HUES64 (cell line): ENCODE measurements at regions not wholly inside any gene's neighbourhood (a gene's known extent, or its start where the extent isn't known, plus 50 kb on each side); places are given as distances from the start of the nearest gene placed in this dataset.

Source experiments
- H3K27ac ChIP-seq: 2 replicates; pipeline ENCODE4 v1.7.0; 2013; ENCODE audit warnings: low read depth, low read length, inconsistent platforms
- H3K27me3 ChIP-seq: 2 replicates; pipeline ENCODE4 v1.6.1; 2013; ENCODE audit warnings: mild to moderate bottlenecking, low read length; ENCODE audit not compliant: insufficient read depth
- H3K36me3 ChIP-seq: 2 replicates; pipeline ENCODE4 v1.6.1; 2013; ENCODE audit warnings: mild to moderate bottlenecking, low read length; ENCODE audit not compliant: insufficient read depth
- H3K4me1 ChIP-seq: 2 replicates; pipeline ENCODE4 v1.6.1; 2013; ENCODE audit warnings: mild to moderate bottlenecking, low read length, moderate library complexity; ENCODE audit not compliant: insufficient read depth
- H3K4me3 ChIP-seq: 2 replicates; pipeline ENCODE4 v1.5.1; 2013; ENCODE audit warnings: mild to moderate bottlenecking, low read length, moderate library complexity
- H3K9ac ChIP-seq: 2 replicates; pipeline ENCODE4 v1.6.1; 2013; ENCODE audit warnings: mild to moderate bottlenecking, low read depth, low read length
- H3K9me3 ChIP-seq: 2 replicates; pipeline ENCODE4 v1.6.1; 2013; ENCODE audit warnings: low read depth, low read length; ENCODE audit not compliant: insufficient read depth
- WGBS: fragments of 150-250, 120-280 bp; methylation state at CpG from one replicate; pipeline ENCODE4 v1.1.7; 2013; ENCODE audit warnings: missing lambda C conversion rate; 5-methylcytosine and 5-hydroxymethylcytosine counted together

- H3K36me3 ChIP-seq, result no peaks in the 10 kb centered on the region
- H3K4me1 ChIP-seq, result peaks cover 19% of the 10 kb centered on the region
- no peak overlapping the region for H3K9ac ChIP-seq
- H3K9me3 ChIP-seq, result no peaks in the 10 kb centered on the region
- H3K27me3 ChIP-seq, result no peaks in the 10 kb centered on the region
- no peak overlapping the region for H3K27ac ChIP-seq
- WGBS, result 96% methylated on average over 1 of the region's 1 CpG
- no peak overlapping the region for H3K4me3 ChIP-seq
Observed at GRCh38 chr3:182397164-182397563, 396.1 kb upstream of the ATP11B start.

GRCh38 chr3:182399978-182400737 is 393.1 kb upstream of the ATP11B start:
- H3K4me3 ChIP-seq, result no peak overlapping the region
- 77% methylated on average over 10 of the region's 11 CpGs for WGBS
- H3K4me1 ChIP-seq, result peaks cover 12% of the 10 kb centered on the region
- H3K27me3 ChIP-seq, result no peaks in the 10 kb centered on the region
- no peak overlapping the region for H3K9ac ChIP-seq
- H3K27ac ChIP-seq, result peak overlapping the region; percentile 22; the same call in 1 of the 2 replicates
- H3K36me3 ChIP-seq, result no peaks in the 10 kb centered on the region
- no peaks in the 10 kb centered on the region for H3K9me3 ChIP-seq

DNA sequence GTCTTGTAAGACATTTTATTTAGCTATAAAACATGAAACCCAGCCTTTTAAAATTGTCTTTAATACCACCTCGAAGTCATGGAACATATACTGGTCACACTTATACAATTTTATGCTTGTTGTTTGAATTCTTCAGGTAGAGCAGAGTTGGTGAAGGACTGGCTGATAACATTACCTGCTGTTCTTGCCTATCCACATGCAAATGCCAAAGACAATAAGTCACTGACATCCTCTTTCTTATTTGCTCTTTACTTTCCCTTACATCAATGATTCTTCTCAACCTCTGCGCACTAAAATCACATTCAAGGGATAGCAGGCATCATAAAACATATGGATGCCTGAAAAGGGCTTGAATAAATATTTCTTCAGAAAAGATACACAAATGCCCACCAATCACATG is 392.5 kb upstream of the ATP11B start:
- Histone ChIP-seq H3K9me3 (no peaks in the 10 kb centered on the region), H3K27me3 (no peaks in the 10 kb centered on the region), H3K9ac (no peak overlapping the region), H3K36me3 (no peaks in the 10 kb centered on the region), H3K27ac (peak overlapping the region; percentile 22; the same call in 1 of the 2 replicates), H3K4me3 (no peak overlapping the region), H3K4me1 (peaks cover 18% of the 10 kb centered on the region)
- WGBS, result 43% methylated on average over 1 of the region's 2 CpGs

GRCh38 chr3:182404031-182404430 is 389.3 kb upstream of the ATP11B start:
- H3K36me3 ChIP-seq, result no peaks in the 10 kb centered on the region
- no peak overlapping the region for H3K27ac ChIP-seq
- no peak overlapping the region for H3K9ac ChIP-seq
- H3K4me3 ChIP-seq, result no peak overlapping the region
- no peaks in the 10 kb centered on the region for H3K9me3 ChIP-seq
- H3K4me1 ChIP-seq, result peaks cover 26% of the 10 kb centered on the region
- WGBS, result 85% methylated on average over 2 of the region's 2 CpGs
- no peaks in the 10 kb centered on the region for H3K27me3 ChIP-seq

GRCh38 chr3:182405759-182406158 is 387.5 kb upstream of the ATP11B start:
- Histone ChIP-seq H3K4me3 (no peak overlapping the region), H3K9ac (no peak overlapping the region), H3K9me3 (no peaks in the 10 kb centered on the region), H3K4me1 (peaks cover 14% of the 10 kb centered on the region), H3K36me3 (no peaks in the 10 kb centered on the region), H3K27me3 (no peaks in the 10 kb centered on the region), H3K27ac (no peak overlapping the region)
- 96% methylated on average over 2 of the region's 2 CpGs for WGBS

GRCh38 chr3:182406786-182407185 is 386.5 kb upstream of the ATP11B start:
- no peak overlapping the region for H3K9ac ChIP-seq
- H3K36me3 ChIP-seq, result no peaks in the 10 kb centered on the region
- no peaks in the 10 kb centered on the region for H3K9me3 ChIP-seq
- no peak overlapping the region for H3K4me3 ChIP-seq
- 96% methylated on average over 4 of the region's 4 CpGs for WGBS
- peaks cover 16% of the 10 kb centered on the region for H3K4me1 ChIP-seq
- no peaks in the 10 kb centered on the region for H3K27me3 ChIP-seq
- no peak overlapping the region for H3K27ac ChIP-seq

GRCh38 chr3:182410051-182410450 is 383.3 kb upstream of the ATP11B start:
- no peak overlapping the region for H3K4me3 ChIP-seq
- no peaks in the 10 kb centered on the region for H3K36me3 ChIP-seq
- H3K9ac ChIP-seq, result no peak overlapping the region
- 87% methylated on average over 4 of the region's 5 CpGs for WGBS
- H3K27ac ChIP-seq, result no peak overlapping the region
- no peaks in the 10 kb centered on the region for H3K9me3 ChIP-seq
- H3K27me3 ChIP-seq, result no peaks in the 10 kb centered on the region
- peaks cover 16% of the 10 kb centered on the region for H3K4me1 ChIP-seq

DNA sequence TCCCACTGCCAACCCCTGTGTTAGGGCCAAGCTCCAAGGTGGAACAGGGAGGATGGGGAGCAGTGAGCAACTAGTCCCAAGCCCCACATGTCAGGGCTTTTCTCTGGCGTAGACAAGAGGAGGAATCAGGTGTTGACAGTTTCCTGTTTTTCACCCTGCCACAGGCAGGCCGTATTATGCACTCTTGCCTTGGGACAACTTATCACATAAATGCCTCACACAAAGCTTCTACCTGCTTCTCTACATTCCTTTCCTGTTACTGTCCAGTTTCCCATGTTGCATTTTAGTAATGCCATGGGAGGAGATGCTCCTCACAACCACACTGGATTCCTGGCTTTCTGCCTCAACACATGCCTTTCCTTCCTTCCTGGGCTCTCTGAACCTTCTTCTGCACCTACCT is 381.2 kb upstream of the ATP11B start:
- H3K27ac ChIP-seq, result no peak overlapping the region
- no peak overlapping the region for H3K9ac ChIP-seq
- no peaks in the 10 kb centered on the region for H3K27me3 ChIP-seq
- H3K4me1 ChIP-seq, result peaks cover 3% of the 10 kb centered on the region; the same call in 1 of the 2 replicates
- H3K36me3 ChIP-seq, result no peaks in the 10 kb centered on the region
- H3K4me3 ChIP-seq, result no peak overlapping the region
- H3K9me3 ChIP-seq, result no peaks in the 10 kb centered on the region
- WGBS, result 92% methylated on average over 2 of the region's 2 CpGs

- WGBS, result 67% methylated on average over 1 of the region's 1 CpG
- Histone ChIP-seq H3K36me3 (no peaks in the 10 kb centered on the region), H3K27ac (no peak overlapping the region), H3K9me3 (no peaks in the 10 kb centered on the region), H3K9ac (no peak overlapping the region), H3K4me3 (no peak overlapping the region), H3K27me3 (no peaks in the 10 kb centered on the region), H3K4me1 (peaks cover 3% of the 10 kb centered on the region; the same call in 1 of the 2 replicates)
Observed at GRCh38 chr3:182413061-182413460, 380.2 kb upstream of the ATP11B start.

- H3K27me3 ChIP-seq, result no peaks in the 10 kb centered on the region
- H3K9me3 ChIP-seq, result no peaks in the 10 kb centered on the region
- H3K4me1 ChIP-seq, result peaks cover 3% of the 10 kb centered on the region; the same call in 1 of the 2 replicates
- H3K36me3 ChIP-seq, result no peaks in the 10 kb centered on the region
- 100% methylated on average over 1 of the region's 1 CpG for WGBS
- H3K27ac ChIP-seq, result no peak overlapping the region
- no peak overlapping the region for H3K4me3 ChIP-seq
- no peak overlapping the region for H3K9ac ChIP-seq
Observed at GRCh38 chr3:182413682-182414081, 379.6 kb upstream of the ATP11B start.

DNA sequence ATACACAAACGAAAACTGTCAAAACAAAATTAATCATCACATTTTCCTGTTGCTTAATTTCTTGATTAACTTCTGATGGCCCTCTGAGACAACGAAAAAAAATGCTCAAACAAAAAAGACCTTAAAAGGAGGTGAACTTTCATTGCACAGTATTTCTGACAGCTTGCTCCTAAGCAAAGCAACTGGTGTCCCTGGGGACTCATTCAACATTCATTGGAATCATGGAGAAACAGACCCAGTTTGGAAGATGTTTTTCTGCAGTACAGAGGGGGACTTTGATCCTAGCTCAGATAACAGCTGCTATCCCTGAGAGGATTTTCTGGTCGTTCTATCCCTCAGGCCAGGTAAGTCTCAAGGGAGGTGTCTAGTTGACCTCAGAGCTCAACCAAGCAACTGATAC is 378.7 kb upstream of the ATP11B start:
- peaks cover 3% of the 10 kb centered on the region; the same call in 1 of the 2 replicates for H3K4me1 ChIP-seq
- H3K4me3 ChIP-seq, result no peak overlapping the region
- no peaks in the 10 kb centered on the region for H3K9me3 ChIP-seq
- H3K9ac ChIP-seq, result no peak overlapping the region
- H3K27ac ChIP-seq, result no peak overlapping the region
- no peaks in the 10 kb centered on the region for H3K27me3 ChIP-seq
- 70% methylated on average over 3 of the region's 3 CpGs for WGBS
- no peaks in the 10 kb centered on the region for H3K36me3 ChIP-seq

GRCh38 chr3:182420741-182421140 is 372.6 kb upstream of the ATP11B start:
- Histone ChIP-seq H3K4me3 (no peak overlapping the region), H3K9me3 (no peaks in the 10 kb centered on the region), H3K27me3 (no peaks in the 10 kb centered on the region), H3K9ac (no peak overlapping the region), H3K4me1 (peaks cover 2% of the 10 kb centered on the region), H3K36me3 (no peaks in the 10 kb centered on the region), H3K27ac (no peak overlapping the region)
